GM12875 (cell line): ENCODE measurements at regions not wholly inside any gene's neighbourhood (a gene's known extent, or its start where the extent isn't known, plus 50 kb on each side); places are given as distances from the start of the nearest gene placed in this dataset.

Experiments
- H3K4me3 ChIP-seq: one replicate; pipeline ENCODE4 v1.5.1; 2011; ENCODE audit warnings: low read depth, low read length, control low read depth
- CTCF ChIP-seq: IDR thresholded peaks from 2 replicates; pipeline ENCODE4 v1.5.1; 2011; ENCODE audit warnings: low read depth, mild to moderate bottlenecking, control low read depth, inconsistent platforms, low read length, moderate library complexity, borderline replicate concordance; ENCODE audit not compliant: insufficient read depth

GRCh38 chr12:4114986-4115385 is 158.6 kb upstream of the CCND2 start:
- H3K4me3 ChIP-seq: no peak overlapping the region
- TF ChIP-seq CTCF: no peak

GRCh38 chr12:4112734-4113325 is 160.7 kb upstream of the CCND2 start:
- TF ChIP-seq CTCF: no peak
- no peak overlapping the region for H3K4me3 ChIP-seq

GRCh38 chr12:4112290-4112689 is 161.3 kb upstream of the CCND2 start:
- TF ChIP-seq CTCF: no peak
- H3K4me3 ChIP-seq: no peak overlapping the region

- TF ChIP-seq CTCF: no peak
- H3K4me3 ChIP-seq: no peak overlapping the region
Observed at GRCh38 chr12:4111010-4111409, 162.6 kb upstream of the CCND2 start.

- no peak overlapping the region for H3K4me3 ChIP-seq
- no peak for TF ChIP-seq CTCF
Observed at GRCh38 chr12:4109826-4110225, 163.7 kb upstream of the CCND2 start.

- TF ChIP-seq CTCF: no peak
- no peak overlapping the region for H3K4me3 ChIP-seq
Observed at GRCh38 chr12:4108803-4109345, 164.7 kb upstream of the CCND2 start.

GRCh38 chr12:4107911-4108697 is 165.5 kb upstream of the CCND2 start:
- no peak overlapping the region for H3K4me3 ChIP-seq
- TF ChIP-seq CTCF: no peak
